ENCODE measurements at regions not wholly inside any gene's neighbourhood (a gene's known extent, or its start where the extent isn't known, plus 50 kb on each side); places are given as distances from the start of the nearest gene placed in this dataset.
"Not testable (repeated sequence)": the region's sequence is repeated elsewhere in the genome, so short reads cannot be mapped to it uniquely, and the experiment has no call there.

GRCh38 chr1:148386617-148387016, 96.5 kb downstream of the PPIAL4G start:
- no peak for DNase-seq (ENCODE audit: low read depth in 1 of 2, low spot score in 1 of 2)

- not testable (repeated sequence) for DNase-seq (ENCODE audit: low read depth in 1 of 2, low spot score in 1 of 2)
These were observed 97.1 kb downstream of the PPIAL4G start for GRCh38 chr1:148386031-148386398.

- DNase-seq (ENCODE audit: low read depth in 1 of 2, low spot score in 1 of 2), result no peak
These were observed 97.6 kb downstream of the PPIAL4G start for GRCh38 chr1:148385371-148386030.

- no peak for DNase-seq (ENCODE audit: low read depth in 1 of 2, low spot score in 1 of 2)
These were observed 99.1 kb downstream of the PPIAL4G start for GRCh38 chr1:148383966-148384365.

- DNase-seq (ENCODE audit: low read depth in 1 of 2, low spot score in 1 of 2), result no peak
These were observed 103.4 kb downstream of the PPIAL4G start for GRCh38 chr1:148379697-148380096.

- no peak for DNase-seq (ENCODE audit: low read depth in 1 of 2, low spot score in 1 of 2)
These were observed 104.0 kb downstream of the PPIAL4G start for GRCh38 chr1:148379170-148379500.

- not testable (repeated sequence) for DNase-seq (ENCODE audit: low read depth in 1 of 2, low spot score in 1 of 2)
These were observed 105.1 kb downstream of the PPIAL4G start for GRCh38 chr1:148377992-148378391.

GRCh38 chr1:148377045-148377444, 106.1 kb downstream of the PPIAL4G start:
- DNase-seq (ENCODE audit: low read depth in 1 of 2, low spot score in 1 of 2), result not testable (repeated sequence)

GRCh38 chr1:148374101-148374500, 109.0 kb downstream of the PPIAL4G start:
- no peak for DNase-seq (ENCODE audit: low read depth in 1 of 2, low spot score in 1 of 2)

- DNase-seq (ENCODE audit: low read depth in 1 of 2, low spot score in 1 of 2), result no peak
These were observed 109.7 kb downstream of the PPIAL4G start for GRCh38 chr1:148373192-148373925.

GRCh38 chr1:148372731-148373130, 110.4 kb downstream of the PPIAL4G start:
- peak in 1 of 2 donors; percentile 22 for DNase-seq (ENCODE audit: low read depth in 1 of 2, low spot score in 1 of 2)

GRCh38 chr1:148372051-148372726, 110.9 kb downstream of the PPIAL4G start:
- DNase-seq (ENCODE audit: low read depth in 1 of 2, low spot score in 1 of 2), result not testable (repeated sequence)

- peak; percentile 41 to 51 for DNase-seq (ENCODE audit: low read depth in 1 of 2, low spot score in 1 of 2)
These were observed 111.5 kb downstream of the PPIAL4G start for GRCh38 chr1:148371551-148371994.

GRCh38 chr1:148370661-148371060, 112.4 kb downstream of the PPIAL4G start:
- not testable (repeated sequence) for DNase-seq (ENCODE audit: low read depth in 1 of 2, low spot score in 1 of 2)

- DNase-seq (ENCODE audit: low read depth in 1 of 2, low spot score in 1 of 2), result no peak
These were observed 115.5 kb downstream of the PPIAL4G start for GRCh38 chr1:148367596-148367995.

GRCh38 chr1:148366136-148366753, 116.9 kb downstream of the PPIAL4G start:
- DNase-seq (ENCODE audit: low read depth in 1 of 2, low spot score in 1 of 2), result not testable (repeated sequence)

GRCh38 chr1:148365151-148365550, 118.0 kb downstream of the PPIAL4G start:
- DNase-seq (ENCODE audit: low read depth in 1 of 2, low spot score in 1 of 2), result not testable (repeated sequence)

GRCh38 chr1:148363979-148364378, 119.1 kb downstream of the PPIAL4G start:
- DNase-seq (ENCODE audit: low read depth in 1 of 2, low spot score in 1 of 2), result not testable (repeated sequence)

- no peak for DNase-seq (ENCODE audit: low read depth in 1 of 2, low spot score in 1 of 2)
These were observed 119.7 kb downstream of the PPIAL4G start for GRCh38 chr1:148363439-148363810.

- peak in 1 of 2 donors; percentile 27 for DNase-seq (ENCODE audit: low read depth in 1 of 2, low spot score in 1 of 2)
These were observed 120.3 kb downstream of the PPIAL4G start for GRCh38 chr1:148362626-148363438.

GRCh38 chr1:148362216-148362611, 120.9 kb downstream of the PPIAL4G start:
- peak in 1 of 2 donors; percentile 2 for DNase-seq (ENCODE audit: low read depth in 1 of 2, low spot score in 1 of 2)

All from activated T-helper 1 cell treated with anti-CD3 and anti-CD28 coated beads, Interleukin-2, amount 50 U/mL, for 16 hours (primary cell).